GM23248 (cell line): ENCODE measurements at regions not wholly inside any gene's neighbourhood (a gene's known extent, or its start where the extent isn't known, plus 50 kb on each side); places are given as distances from the start of the nearest gene placed in this dataset.
"Not testable (repeated sequence)": the region's sequence is repeated elsewhere in the genome, so short reads cannot be mapped to it uniquely, and the experiment has no call there.

Experiments used
- DNase-seq: peaks from one replicate; pipeline ENCODE4 v3.0.0-alpha.2; 2015
- H2AFZ ChIP-seq: fragments of 200-600 bp; sonication (generic); 2 replicates; pipeline ENCODE4 v1.6.1; 2016; ENCODE audit warnings: antibody characterized with exemption
- H3F3A ChIP-seq: fragments of 200-600 bp; sonication (generic); 2 replicates; pipeline ENCODE4 v1.6.1; 2016; ENCODE audit warnings: mild to moderate bottlenecking, antibody characterized with exemption, mixed run types; ENCODE audit not compliant: insufficient read depth
- H3K27ac ChIP-seq: fragments of 200-600 bp; sonication (generic); 2 replicates; pipeline ENCODE4 v1.5.1; 2016; ENCODE audit warnings: mild to moderate bottlenecking
- H3K27me3 ChIP-seq: fragments of 200-600 bp; sonication (generic); replicated peaks from 2 replicates; pipeline ENCODE4 v1.6.1; 2016; ENCODE audit warnings: mild to moderate bottlenecking; ENCODE audit not compliant: insufficient read depth
- H3K36me3 ChIP-seq: fragments of 200-600 bp; sonication (generic); 2 replicates; pipeline ENCODE4 v1.6.1; 2016; ENCODE audit warnings: low read depth, mild to moderate bottlenecking
- H3K4me1 ChIP-seq: fragments of 200-600 bp; sonication (generic); 2 replicates; pipeline ENCODE4 v1.6.1; 2016; ENCODE audit warnings: mild to moderate bottlenecking; ENCODE audit not compliant: insufficient read depth
- H3K4me2 ChIP-seq: fragments of 200-600 bp; sonication (generic); one replicate; pipeline ENCODE4 v1.6.1; 2016; ENCODE audit warnings: mild to moderate bottlenecking; ENCODE audit not compliant: unreplicated experiment
- H3K4me3 ChIP-seq: fragments of 200-600 bp; sonication (generic); 2 replicates; pipeline ENCODE4 v1.5.1; 2016; ENCODE audit warnings: mild to moderate bottlenecking
- H3K79me2 ChIP-seq: fragments of 200-600 bp; sonication (generic); 2 replicates; pipeline ENCODE4 v1.6.1; 2016; ENCODE audit warnings: mild to moderate bottlenecking; ENCODE audit not compliant: insufficient read depth
- H3K9ac ChIP-seq: fragments of 200-600 bp; sonication (generic); 2 replicates; pipeline ENCODE4 v1.6.1; 2016; ENCODE audit warnings: mild to moderate bottlenecking
- H3K9me2 ChIP-seq: fragments of 200-600 bp; sonication (generic); 2 replicates; pipeline ENCODE4 v1.6.1; 2016; ENCODE audit warnings: mixed run types, mild to moderate bottlenecking, moderate library complexity; ENCODE audit not compliant: insufficient read depth
- H3K9me3 ChIP-seq: fragments of 200-600 bp; sonication (generic); one replicate; pipeline ENCODE4 v1.6.1; 2017; ENCODE audit warnings: low read depth
- H4K20me1 ChIP-seq: fragments of 200-600 bp; sonication (generic); 2 replicates; pipeline ENCODE4 v1.6.0; 2016; ENCODE audit not compliant: insufficient read depth
- EZH2 ChIP-seq: fragments of 200-600 bp; sonication (generic); IDR thresholded peaks from 2 replicates; pipeline ENCODE4 v1.6.1; 2018; ENCODE audit warnings: antibody characterized with exemption, mild to moderate bottlenecking; ENCODE audit not compliant: insufficient read depth, poor library complexity, severe bottlenecking
- EZH2phosphoT487 ChIP-seq: fragments of 200-600 bp; sonication (generic); IDR thresholded peaks from 2 replicates; pipeline ENCODE4 v1.6.1; 2018; ENCODE audit warnings: antibody characterized with exemption, moderate library complexity, mild to moderate bottlenecking, low read depth; ENCODE audit not compliant: insufficient read depth
- WGBS, 2 experiments: methylation state at CpG; one replicate each; pipeline ENCODE4 v1.1.6; 2015 to 2017; ENCODE audit warnings: low lambda C conversion rate in 2 of 2, low coverage in 1 of 2; ENCODE audit errors: missing lambda C conversion rate in 2 of 2; 5-methylcytosine and 5-hydroxymethylcytosine counted together
- in situ Hi-C: fragments of 300-500 bp; cut with MboI; formaldehyde crosslinking; loops from 2 replicates; pipeline ENCODE4 v1.15.0; 2020

DNA sequence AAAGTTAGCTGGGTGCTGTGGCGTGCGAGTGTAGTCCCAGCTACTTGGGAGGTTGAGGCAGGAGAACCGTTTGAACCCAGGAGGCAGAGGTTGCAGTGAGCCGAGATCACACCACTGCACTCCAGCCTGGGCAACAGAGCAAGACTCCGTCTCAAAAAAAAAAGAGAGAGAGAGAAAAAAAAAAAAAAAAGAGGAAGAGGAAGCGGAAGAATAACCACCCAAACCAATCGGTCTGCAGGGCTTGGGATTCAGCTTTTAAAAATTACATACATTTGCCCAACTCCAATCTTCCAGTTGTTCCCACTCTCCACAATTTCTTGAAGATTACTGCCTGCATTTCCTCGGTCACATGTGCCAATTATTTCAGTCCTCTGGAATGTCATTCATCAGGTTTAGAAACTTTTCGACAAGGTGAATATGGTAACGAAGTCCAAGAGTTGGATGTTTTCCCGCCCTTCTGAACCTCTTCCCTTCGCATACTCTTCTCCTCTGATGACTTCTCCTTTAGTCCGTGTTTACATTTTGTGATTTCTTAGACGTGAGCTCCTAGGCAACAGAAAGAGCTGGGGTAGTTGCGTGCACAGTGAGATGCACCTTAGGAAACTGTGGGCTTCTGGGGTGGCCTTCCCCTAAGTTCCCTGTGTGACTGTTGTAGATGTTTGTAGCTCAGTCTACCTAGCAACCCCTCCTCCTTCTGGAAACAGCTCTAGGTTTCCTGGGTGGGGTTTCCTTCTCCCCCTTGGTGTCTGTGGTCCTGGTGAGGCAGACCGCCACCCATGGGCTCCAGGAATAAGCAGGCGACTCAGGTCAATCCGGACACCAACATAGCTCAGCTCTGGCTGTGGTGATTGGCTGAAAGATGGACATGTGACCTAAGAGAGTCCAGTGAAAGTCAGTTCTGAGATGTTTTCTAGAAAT, 63.0 kb upstream of the NCOA3 start:
- no peaks in the 10 kb centered on the region for H4K20me1 ChIP-seq
- no peak overlapping the region for H3K9ac ChIP-seq
- TF ChIP-seq EZH2phosphoT487: no peak
- no peak for TF ChIP-seq EZH2
- no peaks in the 10 kb centered on the region for H3K9me3 ChIP-seq
- no peaks in the 10 kb centered on the region for H3K79me2 ChIP-seq
- H2AFZ ChIP-seq: 0 out of 2 replicates have a peak overlapping the region, but pooled peaks have one; percentile 15
- no peak for DNase-seq
- no peaks in the 10 kb centered on the region for H3K36me3 ChIP-seq
- in situ Hi-C loops: no loop called here
- no peak overlapping the region for H3K4me3 ChIP-seq
- no peaks in the 10 kb centered on the region for H3F3A ChIP-seq
- H3K27ac ChIP-seq: no peak overlapping the region
- H3K9me2 ChIP-seq: no peaks in the 10 kb centered on the region
- H3K4me2 ChIP-seq: no peak overlapping the region
- no peaks in the 10 kb centered on the region for H3K4me1 ChIP-seq
- 83 to 86% methylated on average over 17 to 18 of the region's 18 CpGs for WGBS, 2 experiments
- no peaks in the 10 kb centered on the region for H3K27me3 ChIP-seq

DNA sequence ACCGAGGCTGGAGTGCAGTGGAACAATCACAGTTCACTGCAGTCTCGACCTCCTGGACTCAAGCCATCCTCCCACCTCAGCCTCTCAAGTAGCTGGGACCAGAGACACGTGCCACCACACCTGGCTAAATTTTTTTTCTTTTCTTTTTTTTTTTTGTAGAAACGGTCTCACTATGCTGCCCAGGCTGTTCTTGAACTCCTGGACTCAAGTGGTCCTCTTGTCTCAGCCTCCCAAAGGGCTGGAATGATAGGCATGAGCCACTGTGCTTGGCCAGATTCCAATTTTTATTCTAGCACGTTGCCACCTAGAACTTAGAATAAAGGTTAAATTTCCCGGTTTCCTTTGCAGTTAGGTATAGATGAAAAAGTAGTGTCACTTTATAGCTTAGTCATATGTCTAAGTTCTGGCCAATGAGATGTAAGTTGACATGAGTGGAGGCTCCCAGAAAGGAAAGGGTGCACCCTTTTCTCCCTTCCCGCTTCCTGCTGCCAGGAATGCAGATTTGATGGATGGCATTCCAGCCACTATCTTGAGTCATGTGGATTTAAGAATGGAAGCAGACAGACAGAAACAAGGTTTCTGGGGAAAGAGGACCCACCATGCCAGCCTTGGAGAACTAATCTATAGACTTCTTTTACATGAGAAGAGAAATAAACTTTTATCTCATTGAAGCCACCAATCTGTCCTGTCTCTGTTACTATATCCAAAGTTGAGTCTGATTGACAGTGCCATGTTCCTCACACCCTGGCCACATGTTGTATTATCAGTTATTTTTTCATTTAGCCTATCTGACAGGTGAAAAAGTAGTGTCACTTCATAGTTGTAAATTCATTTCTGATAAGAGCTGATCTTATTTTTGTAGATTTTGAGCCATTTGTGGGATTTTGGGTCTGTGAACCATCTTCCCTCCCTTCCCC, 60.6 kb upstream of the NCOA3 start:
- Histone ChIP-seq H3F3A (no peaks in the 10 kb centered on the region), H3K9ac (no peak overlapping the region), H3K27ac (no peak overlapping the region), H3K9me2 (no peaks in the 10 kb centered on the region), H4K20me1 (no peaks in the 10 kb centered on the region), H3K9me3 (no peaks in the 10 kb centered on the region), H3K36me3 (no peaks in the 10 kb centered on the region), H3K4me3 (no peak overlapping the region), H3K4me2 (no peak overlapping the region), H3K27me3 (no peaks in the 10 kb centered on the region), H3K4me1 (no peaks in the 10 kb centered on the region), H2AFZ (no peak overlapping the region), H3K79me2 (no peaks in the 10 kb centered on the region)
- no peak for DNase-seq
- in situ Hi-C loops: no loop called here
- 71 to 81% methylated on average over 7 of the region's 7 CpGs for WGBS, 2 experiments
- no peak for TF ChIP-seq EZH2phosphoT487
- TF ChIP-seq EZH2: no peak

DNA sequence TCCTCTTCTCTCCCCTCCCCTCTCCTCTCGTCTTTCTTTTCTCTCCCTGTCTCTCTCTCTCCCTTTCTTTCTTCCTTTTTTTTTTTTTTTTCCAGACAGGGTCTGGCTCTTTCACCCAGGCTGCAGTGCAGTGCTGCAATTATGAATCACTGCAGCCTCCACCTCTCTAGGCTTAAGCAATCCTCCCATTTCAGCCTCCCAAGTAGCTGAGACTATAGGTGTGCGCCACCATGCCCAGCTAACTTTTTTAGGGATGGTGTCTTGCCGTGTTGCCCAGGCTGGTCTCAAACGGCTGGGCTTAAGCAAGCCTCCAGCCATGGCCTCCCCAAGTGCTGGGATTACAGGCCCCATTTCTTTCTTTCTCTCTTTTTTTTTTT, 59.9 kb upstream of the NCOA3 start:
- no peak overlapping the region for H3K4me3 ChIP-seq
- H3K36me3 ChIP-seq: no peaks in the 10 kb centered on the region
- no peak overlapping the region for H3K27ac ChIP-seq
- TF ChIP-seq EZH2: no peak
- TF ChIP-seq EZH2phosphoT487: no peak
- H3K79me2 ChIP-seq: no peaks in the 10 kb centered on the region
- no peak overlapping the region for H2AFZ ChIP-seq
- no peaks in the 10 kb centered on the region for H3K9me2 ChIP-seq
- in situ Hi-C loops: no loop called here
- no peak for DNase-seq
- H3K4me2 ChIP-seq: no peak overlapping the region
- H3F3A ChIP-seq: no peaks in the 10 kb centered on the region
- no peaks in the 10 kb centered on the region for H3K27me3 ChIP-seq
- H3K9me3 ChIP-seq: no peaks in the 10 kb centered on the region
- H3K4me1 ChIP-seq: no peaks in the 10 kb centered on the region
- no peaks in the 10 kb centered on the region for H4K20me1 ChIP-seq
- WGBS, 2 experiments: 91 to 97% methylated on average over 4 of the region's 4 CpGs
- H3K9ac ChIP-seq: no peak overlapping the region

DNA sequence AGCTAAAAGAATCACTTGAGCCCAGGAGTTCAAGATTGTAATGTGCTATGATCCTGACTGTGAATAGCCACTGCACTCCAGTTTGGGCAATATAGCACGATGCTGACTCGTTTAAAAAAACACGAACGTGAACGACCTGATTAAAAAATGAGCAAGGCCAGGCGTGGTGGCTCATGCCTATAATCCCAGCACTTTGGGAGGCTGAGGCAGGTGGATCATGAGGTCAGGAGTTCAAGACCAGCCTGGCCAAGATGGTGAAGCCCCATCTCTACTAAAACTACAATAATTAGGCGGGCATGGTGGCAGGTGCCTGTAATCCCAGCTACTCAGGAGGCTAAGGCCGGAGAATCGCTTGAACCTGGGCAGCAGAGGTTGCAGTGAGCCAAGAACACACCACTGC, 58.6 kb upstream of the NCOA3 start:
- H2AFZ ChIP-seq, H4K20me1 ChIP-seq, H3K27ac ChIP-seq, H3K4me2 ChIP-seq, DNase-seq, H3K9ac ChIP-seq, H3K27me3 ChIP-seq, H3K4me3 ChIP-seq, H3K4me1 ChIP-seq, H3K9me2 ChIP-seq, H3F3A ChIP-seq, H3K36me3 ChIP-seq, H3K79me2 ChIP-seq, H3K9me3 ChIP-seq, in situ Hi-C loops: not testable (repeated sequence)
- WGBS, 2 experiments: 85 to 88% methylated on average over 9 of the region's 9 CpGs
